ENCODE measurements at regions not wholly inside any gene's neighbourhood (a gene's known extent, or its start where the extent isn't known, plus 50 kb on each side); places are given as distances from the start of the nearest gene placed in this dataset.

DNA sequence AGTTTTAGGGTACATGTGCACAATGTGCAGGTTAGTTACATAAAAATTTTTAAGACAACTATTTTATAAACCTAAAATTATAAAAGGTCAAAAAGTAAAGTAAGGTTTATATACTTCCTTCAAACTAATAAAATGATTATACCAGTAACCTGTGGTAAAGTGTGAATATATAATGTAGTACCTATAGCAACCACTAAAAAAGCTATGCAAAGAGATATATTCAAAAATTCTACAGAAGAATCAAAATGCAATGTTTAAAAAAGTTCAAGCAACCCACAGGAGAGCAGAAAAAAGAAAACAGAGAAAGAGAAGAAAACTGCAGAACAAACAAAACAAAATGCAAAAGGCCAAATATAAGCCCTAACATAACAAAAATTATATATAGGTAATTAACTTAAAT is 379.5 kb upstream of the GALNTL6 start:
- TF ChIP-seq, protein P1, sequence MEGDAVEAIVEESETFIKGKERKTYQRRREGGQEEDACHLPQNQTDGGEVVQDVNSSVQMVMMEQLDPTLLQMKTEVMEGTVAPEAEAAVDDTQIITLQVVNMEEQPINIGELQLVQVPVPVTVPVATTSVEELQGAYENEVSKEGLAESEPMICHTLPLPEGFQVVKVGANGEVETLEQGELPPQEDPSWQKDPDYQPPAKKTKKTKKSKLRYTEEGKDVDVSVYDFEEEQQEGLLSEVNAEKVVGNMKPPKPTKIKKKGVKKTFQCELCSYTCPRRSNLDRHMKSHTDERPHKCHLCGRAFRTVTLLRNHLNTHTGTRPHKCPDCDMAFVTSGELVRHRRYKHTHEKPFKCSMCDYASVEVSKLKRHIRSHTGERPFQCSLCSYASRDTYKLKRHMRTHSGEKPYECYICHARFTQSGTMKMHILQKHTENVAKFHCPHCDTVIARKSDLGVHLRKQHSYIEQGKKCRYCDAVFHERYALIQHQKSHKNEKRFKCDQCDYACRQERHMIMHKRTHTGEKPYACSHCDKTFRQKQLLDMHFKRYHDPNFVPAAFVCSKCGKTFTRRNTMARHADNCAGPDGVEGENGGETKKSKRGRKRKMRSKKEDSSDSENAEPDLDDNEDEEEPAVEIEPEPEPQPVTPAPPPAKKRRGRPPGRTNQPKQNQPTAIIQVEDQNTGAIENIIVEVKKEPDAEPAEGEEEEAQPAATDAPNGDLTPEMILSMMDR (IDR thresholded peaks at IDR 0.05; ENCODE audit: insufficient read depth, low read depth, low read length) = no peak
- TF ChIP-seq EZH2 (IDR thresholded peaks at IDR 0.05; ENCODE audit: insufficient read depth, low read length) = no peak

Data from astrocyte (in vitro differentiated cells and primary cell).